Neuronal stem cell (in vitro differentiated cells): ENCODE measurements at regions not wholly inside any gene's neighbourhood (a gene's known extent, or its start where the extent isn't known, plus 50 kb on each side); places are given as distances from the start of the nearest gene placed in this dataset.

ENCODE experiments used
- DNase-seq: peaks from one replicate; pipeline ENCODE4 v3.0.0-alpha.2; 2013; ENCODE audit warnings: low spot score
- H2AFZ ChIP-seq: one replicate; pipeline ENCODE4 v1.6.1; 2013; ENCODE audit warnings: mild to moderate bottlenecking, low read length, inconsistent platforms
- H2AK5ac ChIP-seq: 2 replicates; pipeline ENCODE4 v1.6.1; 2013; ENCODE audit warnings: low read depth, mild to moderate bottlenecking, inconsistent platforms, low read length, moderate library complexity, mixed read lengths
- H2BK120ac ChIP-seq: 2 replicates; pipeline ENCODE4 v1.6.1; 2013; ENCODE audit warnings: low read depth, mild to moderate bottlenecking, inconsistent platforms, low read length, moderate library complexity, mixed read lengths
- H2BK12ac ChIP-seq: one replicate; pipeline ENCODE4 v1.6.1; 2013; ENCODE audit warnings: low read length, inconsistent platforms
- H2BK15ac ChIP-seq: 2 replicates; pipeline ENCODE4 v1.6.1; 2013; ENCODE audit warnings: mild to moderate bottlenecking, low read length, inconsistent platforms, mixed read lengths
- H2BK5ac ChIP-seq: one replicate; pipeline ENCODE4 v1.6.1; 2013; ENCODE audit warnings: inconsistent platforms, mild to moderate bottlenecking, low read length, moderate library complexity
- H3K14ac ChIP-seq: one replicate; pipeline ENCODE4 v1.6.1; 2013; ENCODE audit warnings: low read length, inconsistent platforms
- H3K18ac ChIP-seq: 2 replicates; pipeline ENCODE4 v1.6.1; 2013; ENCODE audit warnings: low read length, inconsistent platforms
- H3K23ac ChIP-seq: 2 replicates; pipeline ENCODE4 v1.6.1; 2013; ENCODE audit warnings: low read depth, mild to moderate bottlenecking, mixed read lengths, low read length, inconsistent platforms; ENCODE audit not compliant: poor library complexity
- H3K27ac ChIP-seq: replicated peaks from 3 replicates; pipeline ENCODE4 v1.5.1; 2013; ENCODE audit warnings: low read length, inconsistent platforms
- H3K27me3 ChIP-seq, 3 experiments: 2 replicates each; pipeline ENCODE4 v1.6.1; 2013; ENCODE audit warnings: low read length in 3 of 3, mild to moderate bottlenecking in 2 of 3, inconsistent platforms in 1 of 3, low read depth in 1 of 3, mixed read lengths in 1 of 3, moderate library complexity in 1 of 3; ENCODE audit not compliant: control insufficient read depth in 3 of 3, insufficient read depth in 3 of 3
- H3K36me3 ChIP-seq, 2 donors: replicated peaks in 1 of 2; 2 replicates each; pipeline ENCODE4 v1.6.1; 2013; ENCODE audit warnings: low read length in 2 of 2; ENCODE audit not compliant: control insufficient read depth in 2 of 2, insufficient read depth in 2 of 2
- H3K4ac ChIP-seq: 2 replicates; pipeline ENCODE4 v1.6.1; 2013; ENCODE audit warnings: inconsistent platforms, mild to moderate bottlenecking, low read length, moderate library complexity
- H3K4me1 ChIP-seq, 2 donors: 1 replicate in 1 of 2; 2 replicates in 1 of 2; pipeline ENCODE4 v1.6.1; 2013; ENCODE audit warnings: low read length in 2 of 2, low read depth in 1 of 2; ENCODE audit not compliant: control insufficient read depth in 2 of 2, insufficient read depth in 1 of 2
- H3K4me2 ChIP-seq: one replicate; pipeline ENCODE4 v1.6.1; 2013; ENCODE audit warnings: mild to moderate bottlenecking, low read length, inconsistent platforms; ENCODE audit not compliant: insufficient read depth, poor library complexity, severe bottlenecking
- H3K4me3 ChIP-seq, 2 donors: 2 replicates each; pipeline ENCODE4 v1.5.1; 2013; ENCODE audit warnings: low read length in 2 of 2, mild to moderate bottlenecking in 2 of 2, inconsistent platforms in 1 of 2, moderate library complexity in 1 of 2
- H3K79me1 ChIP-seq: one replicate; pipeline ENCODE4 v1.6.1; 2013; ENCODE audit warnings: low read depth, mild to moderate bottlenecking, inconsistent platforms, low read length, moderate library complexity
- H3K9ac ChIP-seq: one replicate; pipeline ENCODE4 v1.6.1; 2013; ENCODE audit warnings: mild to moderate bottlenecking, low read depth, low read length, inconsistent platforms; ENCODE audit not compliant: poor library complexity
- H3K9me3 ChIP-seq, 2 donors: replicated peaks in 1 of 2; 2 replicates each; pipeline versions ENCODE3 to v1.6.1; 2013; ENCODE audit warnings: low read length in 2 of 2, mild to moderate bottlenecking in 2 of 2, inconsistent platforms in 1 of 2, low read depth in 1 of 2, mixed read lengths in 1 of 2, moderate library complexity in 1 of 2; ENCODE audit not compliant: control insufficient read depth in 2 of 2, insufficient read depth in 1 of 2
- H4K8ac ChIP-seq: one replicate; pipeline ENCODE4 v1.6.1; 2013; ENCODE audit warnings: low read depth, mild to moderate bottlenecking, inconsistent platforms, low read length, moderate library complexity
- H4K91ac ChIP-seq: one replicate; pipeline ENCODE4 v1.6.1; 2013; ENCODE audit warnings: low read length, low read depth, mild to moderate bottlenecking, inconsistent platforms; ENCODE audit not compliant: poor library complexity
- WGBS, 2 donors: extraction: QIAGEN DNeasy Blood & Tissue Kit; methylation state at CpG; one replicate each; pipeline ENCODE4 v1.1.7; 2013; ENCODE audit warnings: missing lambda C conversion rate in 2 of 2, mixed read lengths in 1 of 2; ENCODE audit not compliant: insufficient read length in 2 of 2, insufficient replicate concordance in 1 of 2; ENCODE audit errors: extremely low coverage in 2 of 2; 5-methylcytosine and 5-hydroxymethylcytosine counted together

DNA sequence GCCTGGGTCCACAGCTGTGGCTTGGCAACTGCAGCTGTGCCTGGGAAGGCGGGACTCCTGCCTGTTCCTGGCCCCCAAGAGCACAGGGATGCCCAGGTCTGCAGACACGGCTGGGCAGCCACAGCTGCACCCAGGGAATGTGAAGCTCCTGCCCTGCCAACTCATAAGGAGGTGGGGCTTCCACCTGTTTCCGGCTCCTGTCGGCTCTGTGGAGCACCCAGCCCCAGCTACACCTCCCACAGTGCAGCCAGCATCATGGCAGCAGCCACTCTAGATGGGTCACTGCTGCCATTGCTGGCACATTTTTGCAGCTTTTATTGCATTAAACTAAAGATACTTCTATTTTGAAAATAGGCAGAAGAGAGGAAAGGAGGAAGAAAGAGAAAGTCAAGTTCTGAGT, 207.9 kb downstream of the SAMD5 start:
- Histone ChIP-seq H3K27ac (no peak overlapping the region), H3K79me1 (peaks cover 2% of the 10 kb centered on the region), H2AFZ (no peak overlapping the region), H3K4ac (no peak overlapping the region), H3K18ac (peak overlapping the region; percentile 76), H3K14ac (peak overlapping the region; percentile 71), H3K23ac (no peak overlapping the region), H3K4me3 (no peak overlapping the region), H3K9ac (no peak overlapping the region), H3K4me1 (no peaks in the 10 kb centered on the region), H2AK5ac (no peak overlapping the region), H2BK120ac (no peak overlapping the region), H2BK5ac (no peak overlapping the region), H2BK15ac (no peak overlapping the region), H3K27me3 (no peaks in the 10 kb centered on the region), H2BK12ac (no peak overlapping the region), H3K36me3 (no peaks in the 10 kb centered on the region), H3K9me3 (peaks cover 0 to 2% of the 10 kb centered on the region in 2 donors), H3K4me2 (no peak overlapping the region), H4K8ac (peak overlapping the region; percentile 43), H4K91ac (no peak overlapping the region)
- no CpG with 5 or more reads among the region's 4 CpGs for WGBS, 2 donors
- no peak for DNase-seq

- no peak for DNase-seq
- Histone ChIP-seq H3K18ac (no peak overlapping the region), H4K91ac (no peak overlapping the region), H3K23ac (no peak overlapping the region), H3K27ac (no peak overlapping the region), H3K27me3 (no peaks in the 10 kb centered on the region), H2BK5ac (no peak overlapping the region), H2AFZ (no peak overlapping the region), H3K4me1 (no peaks in the 10 kb centered on the region), H2BK120ac (no peak overlapping the region), H3K14ac (no peak overlapping the region), H3K36me3 (no peaks in the 10 kb centered on the region), H4K8ac (no peak overlapping the region), H2AK5ac (no peak overlapping the region), H3K4me2 (no peak overlapping the region), H2BK15ac (no peak overlapping the region), H3K4me3 (no peak overlapping the region), H3K9ac (no peak overlapping the region), H3K79me1 (peaks cover 2% of the 10 kb centered on the region), H3K4ac (no peak overlapping the region), H3K9me3 (no peaks in the 10 kb centered on the region), H2BK12ac (no peak overlapping the region)
- WGBS, 2 donors = no CpG with 5 or more reads among the region's 5 CpGs
Observed at GRCh38 chr6:147717991-147718390, 209.5 kb downstream of the SAMD5 start.

- Histone ChIP-seq H3K27me3 (no peaks in the 10 kb centered on the region), H4K8ac (no peak overlapping the region), H2AK5ac (no peak overlapping the region), H3K23ac (no peak overlapping the region), H2BK5ac (no peak overlapping the region), H2BK12ac (no peak overlapping the region), H3K9ac (no peak overlapping the region), H2BK15ac (no peak overlapping the region), H3K27ac (no peak overlapping the region), H3K18ac (no peak overlapping the region), H4K91ac (no peak overlapping the region), H3K4me2 (no peak overlapping the region), H3K4ac (no peak overlapping the region), H2BK120ac (no peak overlapping the region), H3K14ac (no peak overlapping the region), H3K9me3 (no peaks in the 10 kb centered on the region), H3K36me3 (no peaks in the 10 kb centered on the region), H3K4me1 (no peaks in the 10 kb centered on the region), H3K4me3 (no peak overlapping the region), H3K79me1 (peaks cover 2% of the 10 kb centered on the region), H2AFZ (no peak overlapping the region)
- WGBS, 2 donors = no CpG with 5 or more reads among the region's 4 CpGs
- no peak for DNase-seq
Observed at GRCh38 chr6:147722158-147722557, 213.7 kb downstream of the SAMD5 start.

DNA sequence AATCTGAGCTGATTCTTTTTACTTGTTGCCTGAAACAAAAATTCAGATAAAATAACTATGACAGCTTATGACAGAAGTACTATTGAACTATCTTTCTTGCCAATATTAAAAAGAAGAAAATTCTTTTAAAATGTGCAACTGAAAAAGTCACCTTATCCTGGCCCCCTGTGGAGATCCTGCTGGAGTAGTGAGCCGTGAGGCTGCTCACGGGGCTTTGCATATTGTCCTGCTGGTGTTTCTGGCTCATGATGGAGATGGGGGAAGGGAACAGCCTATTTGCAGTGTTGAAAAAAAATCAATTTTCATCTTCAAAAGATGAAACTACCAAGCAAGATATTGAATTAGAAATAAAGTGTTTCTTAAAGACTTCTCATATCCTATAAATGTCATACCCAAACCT, 216.0 kb downstream of the SAMD5 start:
- Histone ChIP-seq H4K91ac (no peak overlapping the region), H3K4me3 (no peak overlapping the region), H3K27me3 (no peaks in the 10 kb centered on the region), H3K4ac (no peak overlapping the region), H2AFZ (no peak overlapping the region), H3K4me2 (no peak overlapping the region), H3K27ac (no peak overlapping the region), H2AK5ac (no peak overlapping the region), H3K4me1 (no peaks in the 10 kb centered on the region), H3K18ac (no peak overlapping the region), H2BK12ac (no peak overlapping the region), H3K23ac (no peak overlapping the region), H3K36me3 (no peaks in the 10 kb centered on the region), H2BK120ac (no peak overlapping the region), H2BK15ac (no peak overlapping the region), H2BK5ac (no peak overlapping the region), H3K14ac (no peak overlapping the region), H3K9me3 (no peaks in the 10 kb centered on the region), H3K9ac (no peak overlapping the region), H4K8ac (no peak overlapping the region), H3K79me1 (peaks cover 2% of the 10 kb centered on the region)
- DNase-seq = no peak
- no CpG with 5 or more reads among the region's 2 CpGs for WGBS, 2 donors
